K562 (cell line): ENCODE measurements at regions not wholly inside any gene's neighbourhood (a gene's known extent, or its start where the extent isn't known, plus 50 kb on each side); places are given as distances from the start of the nearest gene placed in this dataset.

Experiments
- ATAC-seq: fragments of 200-7000 bp; cut with Tn5 transposase; 3 replicates; pipeline ENCODE4 v1.9.1; 2020; ENCODE audit warnings: moderate library complexity
- BruUV-seq: library from RNA; stranded (reverse); fragments of 400-500 nt; replicated peaks from 2 replicates; lab custom pipeline; 2021; lab: Mats Ljungman, UMichigan
- CTCF ChIA-PET: fragments of 300-600 bp; formaldehyde crosslinking; extraction: SDS; loops from one replicate; lab custom pipeline; 2021; ENCODE audit warnings: low intra/inter-chr PET ratio; lab: Yijun Ruan, JAX
- POLR2A ChIA-PET: fragments of 300-600, 350-650 bp; sonication (Branson Sonifier 250); formaldehyde crosslinking; extraction: SDS; loops from one replicate; lab custom pipeline; 2021; ENCODE audit warnings: antibody characterized with exemption, inconsistent platforms; lab: Yijun Ruan, JAX
- DNase-seq, 4 experiments: peaks; one replicate each; pipeline versions ENCODE4 v3.0.0 to v3.0.0-alpha.2; 2011 to 2018; ENCODE audit warnings: low spot score in 3 of 4, mixed read lengths in 3 of 4; ENCODE audit errors: extremely low read depth in 1 of 4
- FAIRE-seq: peaks from 2 replicates; lab custom pipeline; 2011; peaks lifted over from hg19 to GRCh38; lab: Jason Lieb, UNC
- H2AFZ ChIP-seq: 2 replicates; pipeline ENCODE4 v1.6.0; 2011; ENCODE audit warnings: low read depth, low read length, control low read depth, inconsistent platforms
- H3K27ac ChIP-seq: fragments of 200-600 bp; 3 replicates; pipeline ENCODE4 v1.8.0; 2011; ENCODE audit warnings: low read depth, mild to moderate bottlenecking, control low read depth, inconsistent platforms, low read length, moderate library complexity, mixed read lengths; ENCODE audit errors: extremely low read depth
- H3K27me3 ChIP-seq, 2 experiments: fragments of 300-600 bp in 1 of 2; 2 replicates in 1 of 2; 3 replicates in 1 of 2; pipeline versions ENCODE4 v1.6.0 to v1.8.0; 2011; ENCODE audit warnings: inconsistent platforms in 2 of 2, low read length in 2 of 2, mild to moderate bottlenecking in 1 of 2, mixed read lengths in 1 of 2, moderate library complexity in 1 of 2; ENCODE audit not compliant: control insufficient read depth in 2 of 2, insufficient read depth in 2 of 2
- H3K36me3 ChIP-seq: fragments of 300-600 bp; 3 replicates; pipeline ENCODE4 v1.8.0; 2011; ENCODE audit warnings: mild to moderate bottlenecking, low read length, inconsistent platforms; ENCODE audit not compliant: control insufficient read depth, insufficient read depth
- H3K4me1 ChIP-seq, 2 experiments: fragments of 200-600 bp in 1 of 2; replicated peaks in 1 of 2; 2 replicates in 1 of 2; 3 replicates in 1 of 2; pipeline versions ENCODE4 v1.5.1 to v1.8.0; 2011; ENCODE audit warnings: inconsistent platforms in 2 of 2, low read length in 2 of 2, mild to moderate bottlenecking in 1 of 2, mixed read lengths in 1 of 2, moderate library complexity in 1 of 2; ENCODE audit not compliant: control insufficient read depth in 2 of 2, insufficient read depth in 2 of 2
- H3K4me2 ChIP-seq: 2 replicates; pipeline ENCODE4 v1.6.1; 2011; ENCODE audit warnings: low read length, control low read depth, inconsistent platforms, mixed read lengths; ENCODE audit not compliant: insufficient read depth
- H3K4me3 ChIP-seq: fragments of 200-600 bp; sonication (generic), shearing (Covaris generic); 2 replicates; pipeline ENCODE4 v1.5.1; 2016; ENCODE audit warnings: control low read depth, inconsistent platforms
- H3K79me2 ChIP-seq: fragments of 200-600 bp; 3 replicates; pipeline ENCODE4 v1.8.0; 2011; ENCODE audit warnings: low read length, inconsistent platforms; ENCODE audit not compliant: control insufficient read depth, insufficient read depth
- H3K9ac ChIP-seq, 2 experiments: 2 replicates each; pipeline versions ENCODE4 v1.6.0 to v1.6.1; 2011; ENCODE audit warnings: low read depth in 2 of 2, low read length in 2 of 2, control low read depth in 1 of 2, inconsistent platforms in 1 of 2, mild to moderate bottlenecking in 1 of 2, mixed read lengths in 1 of 2; ENCODE audit not compliant: insufficient read depth in 1 of 2
- H3K9me1 ChIP-seq: one replicate; pipeline ENCODE4 v1.6.0; 2011; ENCODE audit warnings: inconsistent platforms, mild to moderate bottlenecking, low read length, moderate library complexity; ENCODE audit not compliant: control insufficient read depth, insufficient read depth
- H3K9me3 ChIP-seq: replicated peaks from 2 replicates; pipeline ENCODE4 v1.5.1; 2011; ENCODE audit warnings: low read depth, low read length, inconsistent platforms; ENCODE audit not compliant: control insufficient read depth, insufficient read depth
- H4K20me1 ChIP-seq: replicated peaks from 2 replicates; pipeline ENCODE4 v1.6.1; 2011; ENCODE audit warnings: low read length, inconsistent platforms, mixed read lengths; ENCODE audit not compliant: control insufficient read depth, insufficient read depth
- BACH1 ChIP-seq: fragments of 200-800 bp; sonication (Bioruptor generic); IDR thresholded peaks from 2 replicates; pipeline ENCODE4 v1.6.1; 2016; ENCODE audit warnings: missing genetic modification characterization, missing compliant biosample characterization
- CBX5 ChIP-seq: IDR thresholded peaks from 2 replicates; pipeline ENCODE4 v1.6.1; 2014; ENCODE audit warnings: low read depth, borderline replicate concordance
- FOS ChIP-seq: IDR thresholded peaks from 3 replicates; pipeline ENCODE4 v1.6.1; 2011; ENCODE audit not compliant: insufficient read length; ENCODE audit errors: extremely low read depth
- KLF1 ChIP-seq: fragments of 450-650 bp; IDR thresholded peaks from 2 replicates; pipeline ENCODE4 v1.6.1; 2016; ENCODE audit warnings: missing genetic modification characterization, missing compliant biosample characterization
- POLR3A ChIP-seq: IDR thresholded peaks from 2 replicates; pipeline ENCODE4 v1.6.1; 2011; ENCODE audit warnings: borderline replicate concordance, mild to moderate bottlenecking, moderate library complexity; ENCODE audit not compliant: insufficient read length, insufficient read depth; ENCODE audit errors: extremely low read depth
- ZNF766 ChIP-seq: fragments of 200-800 bp; sonication (Bioruptor generic); conservative IDR thresholded peaks from 2 replicates; pipeline ENCODE4 v1.6.1; 2016; ENCODE audit warnings: missing genetic modification characterization, missing compliant biosample characterization
- WGBS: fragments of 100-300 bp; shearing (Covaris generic); methylation state at CpG from one replicate; pipeline ENCODE4 v1.1.6; 2016; ENCODE audit warnings: low coverage, mixed read lengths; ENCODE audit not compliant: insufficient coverage; ENCODE audit errors: missing lambda C conversion rate; 5-methylcytosine and 5-hydroxymethylcytosine counted together
- in situ Hi-C: fragments of 300-500 bp; cut with MboI; formaldehyde crosslinking; loops from 4 replicates; pipeline ENCODE4 v1.15.0; 2018; ENCODE audit warnings: inconsistent platforms, mixed read lengths
- intact Hi-C: fragments of 100-400 bp; cut with micrococcal nuclease; formaldehyde crosslinking; loops from 2 replicates; pipeline ENCODE4 v1.14.2; 2022
- TF ChIP-seq, protein P1 (sequence below): fragments of 250-450 bp; sonication (Bioruptor Pico); IDR thresholded peaks from 2 replicates; pipeline ENCODE4 v1.5.0; 2021; ENCODE audit warnings: mild to moderate bottlenecking, moderate library complexity
- TF ChIP-seq, protein P2 (sequence below): fragments of 450-650 bp; IDR thresholded peaks from 2 replicates; pipeline ENCODE4 v1.6.1; 2018; ENCODE audit not compliant: partially characterized antibody

DNA sequence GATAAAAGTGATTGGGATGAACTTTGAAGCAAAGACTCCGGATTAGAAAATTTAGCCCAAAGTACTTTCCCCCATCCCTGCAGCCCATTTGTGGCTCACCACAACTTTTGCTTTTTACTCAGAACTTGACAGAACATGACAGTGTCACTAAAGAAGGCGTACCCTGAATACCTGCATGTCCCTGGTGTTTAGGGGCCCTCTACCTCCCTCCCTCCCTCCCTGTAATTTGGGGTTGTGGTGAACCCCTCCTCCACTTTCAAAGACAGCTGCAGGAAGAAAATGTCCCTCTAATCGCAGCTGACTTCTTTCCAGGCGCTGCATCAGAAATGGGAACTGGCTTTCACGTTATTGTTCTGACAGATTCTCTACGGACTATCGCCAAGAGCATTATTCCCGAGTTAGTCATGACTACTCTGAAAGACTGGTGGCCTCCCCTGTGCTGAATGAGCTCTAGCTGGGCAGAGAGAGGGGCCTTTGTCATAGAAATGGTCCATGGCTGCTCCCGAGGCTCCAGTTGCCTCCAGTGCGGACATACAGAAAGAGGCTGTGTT is 93.2 kb upstream of the ARHGEF3 start:
- BruUV-seq = no TSS peak
- H2AFZ ChIP-seq = no peak overlapping the region
- no peaks in the 10 kb centered on the region for H3K9me3 ChIP-seq
- POLR2A ChIA-PET = no interaction called here
- intact Hi-C loops = no loop called here
- no peak overlapping the region for H3K4me3 ChIP-seq
- H3K9ac ChIP-seq = no peak overlapping the region
- WGBS = 17% methylated on average over 9 of the region's 10 CpGs
- no peak overlapping the region for H3K4me2 ChIP-seq
- no peaks in the 10 kb centered on the region for H3K79me2 ChIP-seq
- TF ChIP-seq, protein P1, sequence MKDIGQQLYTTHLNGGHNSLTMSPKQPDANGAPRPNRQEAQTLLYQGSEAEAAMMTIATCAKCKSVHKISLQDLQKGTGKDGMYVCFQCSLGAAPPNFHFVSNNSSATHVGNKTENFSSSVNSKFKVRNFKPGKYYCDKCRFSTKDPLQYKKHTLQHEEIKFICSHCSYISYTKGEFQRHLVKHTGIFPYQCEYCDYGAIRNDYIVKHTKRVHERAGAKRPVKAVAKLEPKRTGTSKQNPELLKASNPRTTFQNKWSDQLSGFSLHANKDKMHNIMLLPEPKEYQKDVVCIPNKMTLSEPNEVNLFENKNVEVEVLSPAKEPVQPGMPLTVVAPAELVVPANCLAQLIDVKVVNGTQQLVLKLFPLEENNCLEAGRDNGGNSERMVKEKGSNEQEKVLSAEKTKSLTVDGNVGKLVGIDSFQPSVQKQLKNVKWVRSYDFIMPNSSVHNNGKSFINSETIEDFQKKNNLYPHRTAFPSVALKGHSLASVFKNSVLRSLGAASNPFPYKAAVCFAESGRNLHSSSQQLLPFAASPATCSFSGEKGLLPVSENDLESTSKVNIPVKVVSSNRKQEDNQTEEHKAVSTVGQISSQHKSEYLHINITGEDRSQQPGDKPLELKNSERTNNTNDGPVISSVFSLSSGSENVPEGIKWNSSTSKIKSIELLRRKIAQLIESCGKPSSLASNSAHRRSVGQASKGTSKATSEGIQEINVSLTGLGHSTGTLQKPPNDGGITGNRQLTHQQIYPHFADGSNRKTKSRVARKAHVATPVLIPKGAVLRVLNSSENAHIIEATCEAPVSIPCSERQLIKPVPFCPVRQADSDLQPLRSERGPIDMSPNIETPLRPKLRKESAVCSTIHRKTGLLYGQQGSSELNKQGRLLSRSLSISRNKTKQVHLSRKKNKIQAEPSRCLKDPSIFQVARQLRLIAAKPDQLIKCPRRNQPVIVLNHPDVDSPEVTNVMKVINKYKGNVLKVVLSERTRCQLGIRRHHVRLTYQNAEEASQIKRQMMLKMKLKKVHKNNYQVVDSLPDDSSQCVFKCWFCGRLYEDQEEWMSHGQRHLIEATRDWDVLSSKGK (CRISPR knock-in tag) = no peak
- TF ChIP-seq POLR3A (no peak), ZNF766 (CRISPR knock-in tag) (no peak), FOS (no peak), KLF1 (tag) (no peak), BACH1 (tag) (no peak), CBX5 (no peak)
- TF ChIP-seq, protein P2, sequence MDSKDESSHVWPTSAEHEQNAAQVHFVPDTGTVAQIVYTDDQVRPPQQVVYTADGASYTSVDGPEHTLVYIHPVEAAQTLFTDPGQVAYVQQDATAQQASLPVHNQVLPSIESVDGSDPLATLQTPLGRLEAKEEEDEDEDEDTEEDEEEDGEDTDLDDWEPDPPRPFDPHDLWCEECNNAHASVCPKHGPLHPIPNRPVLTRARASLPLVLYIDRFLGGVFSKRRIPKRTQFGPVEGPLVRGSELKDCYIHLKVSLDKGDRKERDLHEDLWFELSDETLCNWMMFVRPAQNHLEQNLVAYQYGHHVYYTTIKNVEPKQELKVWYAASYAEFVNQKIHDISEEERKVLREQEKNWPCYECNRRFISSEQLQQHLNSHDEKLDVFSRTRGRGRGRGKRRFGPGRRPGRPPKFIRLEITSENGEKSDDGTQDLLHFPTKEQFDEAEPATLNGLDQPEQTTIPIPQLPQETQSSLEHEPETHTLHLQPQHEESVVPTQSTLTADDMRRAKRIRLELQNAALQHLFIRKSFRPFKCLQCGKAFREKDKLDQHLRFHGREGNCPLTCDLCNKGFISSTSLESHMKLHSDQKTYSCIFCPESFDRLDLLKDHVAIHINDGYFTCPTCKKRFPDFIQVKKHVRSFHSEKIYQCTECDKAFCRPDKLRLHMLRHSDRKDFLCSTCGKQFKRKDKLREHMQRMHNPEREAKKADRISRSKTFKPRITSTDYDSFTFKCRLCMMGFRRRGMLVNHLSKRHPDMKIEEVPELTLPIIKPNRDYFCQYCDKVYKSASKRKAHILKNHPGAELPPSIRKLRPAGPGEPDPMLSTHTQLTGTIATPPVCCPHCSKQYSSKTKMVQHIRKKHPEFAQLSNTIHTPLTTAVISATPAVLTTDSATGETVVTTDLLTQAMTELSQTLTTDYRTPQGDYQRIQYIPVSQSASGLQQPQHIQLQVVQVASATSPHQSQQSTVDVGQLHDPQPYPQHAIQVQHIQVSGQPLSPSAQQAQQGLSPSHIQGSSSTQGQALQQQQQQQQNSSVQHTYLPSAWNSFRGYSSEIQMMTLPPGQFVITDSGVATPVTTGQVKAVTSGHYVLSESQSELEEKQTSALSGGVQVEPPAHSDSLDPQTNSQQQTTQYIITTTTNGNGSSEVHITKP = no peak
- TF ChIP-seq, all 486 proteins: peak for 0
- H3K27me3 ChIP-seq = peaks cover 0 to 4% of the 10 kb centered on the region in 2 experiments; a peak in 2 of 5 replicates
- ATAC-seq (no peak), DNase-seq (no peak), FAIRE-seq (no peak)
- in situ Hi-C loops = no loop called here
- CTCF ChIA-PET = no interaction called here
- no peaks in the 10 kb centered on the region for H4K20me1 ChIP-seq
- no peaks in the 10 kb centered on the region for H3K9me1 ChIP-seq
- no peaks in the 10 kb centered on the region for H3K36me3 ChIP-seq
- H3K27ac ChIP-seq = no peak overlapping the region
- no peaks in the 10 kb centered on the region for H3K4me1 ChIP-seq
